K562 (cell line): ENCODE measurements at regions not wholly inside any gene's neighbourhood (a gene's known extent, or its start where the extent isn't known, plus 50 kb on each side); places are given as distances from the start of the nearest gene placed in this dataset.
"Not testable (repeated sequence)": the region's sequence is repeated elsewhere in the genome, so short reads cannot be mapped to it uniquely, and the experiment has no call there.

ENCODE experiments used
- ATAC-seq: fragments of 200-7000 bp; cut with Tn5 transposase; 3 replicates; pipeline ENCODE4 v1.9.1; 2020; ENCODE audit warnings: moderate library complexity
- BruUV-seq: library from RNA; stranded (reverse); fragments of 400-500 nt; replicated peaks from 2 replicates; lab custom pipeline; 2021; lab: Mats Ljungman, UMichigan
- CTCF ChIA-PET: fragments of 300-600 bp; formaldehyde crosslinking; extraction: SDS; loops from one replicate; lab custom pipeline; 2021; ENCODE audit warnings: low intra/inter-chr PET ratio; lab: Yijun Ruan, JAX
- POLR2A ChIA-PET: fragments of 300-600, 350-650 bp; sonication (Branson Sonifier 250); formaldehyde crosslinking; extraction: SDS; loops from one replicate; lab custom pipeline; 2021; ENCODE audit warnings: antibody characterized with exemption, inconsistent platforms; lab: Yijun Ruan, JAX
- DNase-seq, 4 experiments: peaks; one replicate each; pipeline versions ENCODE4 v3.0.0 to v3.0.0-alpha.2; 2011 to 2018; ENCODE audit warnings: low spot score in 3 of 4, mixed read lengths in 3 of 4; ENCODE audit errors: extremely low read depth in 1 of 4
- FAIRE-seq: peaks from 2 replicates; lab custom pipeline; 2011; peaks lifted over from hg19 to GRCh38; lab: Jason Lieb, UNC
- H2AFZ ChIP-seq: 2 replicates; pipeline ENCODE4 v1.6.0; 2011; ENCODE audit warnings: low read depth, low read length, control low read depth, inconsistent platforms
- H3K27ac ChIP-seq: fragments of 200-600 bp; 3 replicates; pipeline ENCODE4 v1.8.0; 2011; ENCODE audit warnings: low read depth, mild to moderate bottlenecking, control low read depth, inconsistent platforms, low read length, moderate library complexity, mixed read lengths; ENCODE audit errors: extremely low read depth
- H3K27me3 ChIP-seq, 2 experiments: fragments of 300-600 bp in 1 of 2; 2 replicates in 1 of 2; 3 replicates in 1 of 2; pipeline versions ENCODE4 v1.6.0 to v1.8.0; 2011; ENCODE audit warnings: inconsistent platforms in 2 of 2, low read length in 2 of 2, mild to moderate bottlenecking in 1 of 2, mixed read lengths in 1 of 2, moderate library complexity in 1 of 2; ENCODE audit not compliant: control insufficient read depth in 2 of 2, insufficient read depth in 2 of 2
- H3K36me3 ChIP-seq: fragments of 300-600 bp; 3 replicates; pipeline ENCODE4 v1.8.0; 2011; ENCODE audit warnings: mild to moderate bottlenecking, low read length, inconsistent platforms; ENCODE audit not compliant: control insufficient read depth, insufficient read depth
- H3K4me1 ChIP-seq, 2 experiments: fragments of 200-600 bp in 1 of 2; replicated peaks in 1 of 2; 2 replicates in 1 of 2; 3 replicates in 1 of 2; pipeline versions ENCODE4 v1.5.1 to v1.8.0; 2011; ENCODE audit warnings: inconsistent platforms in 2 of 2, low read length in 2 of 2, mild to moderate bottlenecking in 1 of 2, mixed read lengths in 1 of 2, moderate library complexity in 1 of 2; ENCODE audit not compliant: control insufficient read depth in 2 of 2, insufficient read depth in 2 of 2
- H3K4me2 ChIP-seq: 2 replicates; pipeline ENCODE4 v1.6.1; 2011; ENCODE audit warnings: low read length, control low read depth, inconsistent platforms, mixed read lengths; ENCODE audit not compliant: insufficient read depth
- H3K4me3 ChIP-seq: fragments of 200-600 bp; sonication (generic), shearing (Covaris generic); 2 replicates; pipeline ENCODE4 v1.5.1; 2016; ENCODE audit warnings: control low read depth, inconsistent platforms
- H3K79me2 ChIP-seq: fragments of 200-600 bp; 3 replicates; pipeline ENCODE4 v1.8.0; 2011; ENCODE audit warnings: low read length, inconsistent platforms; ENCODE audit not compliant: control insufficient read depth, insufficient read depth
- H3K9ac ChIP-seq, 2 experiments: 2 replicates each; pipeline versions ENCODE4 v1.6.0 to v1.6.1; 2011; ENCODE audit warnings: low read depth in 2 of 2, low read length in 2 of 2, control low read depth in 1 of 2, inconsistent platforms in 1 of 2, mild to moderate bottlenecking in 1 of 2, mixed read lengths in 1 of 2; ENCODE audit not compliant: insufficient read depth in 1 of 2
- H3K9me1 ChIP-seq: one replicate; pipeline ENCODE4 v1.6.0; 2011; ENCODE audit warnings: inconsistent platforms, mild to moderate bottlenecking, low read length, moderate library complexity; ENCODE audit not compliant: control insufficient read depth, insufficient read depth
- H3K9me3 ChIP-seq: replicated peaks from 2 replicates; pipeline ENCODE4 v1.5.1; 2011; ENCODE audit warnings: low read depth, low read length, inconsistent platforms; ENCODE audit not compliant: control insufficient read depth, insufficient read depth
- H4K20me1 ChIP-seq: replicated peaks from 2 replicates; pipeline ENCODE4 v1.6.1; 2011; ENCODE audit warnings: low read length, inconsistent platforms, mixed read lengths; ENCODE audit not compliant: control insufficient read depth, insufficient read depth
- WGBS: fragments of 100-300 bp; shearing (Covaris generic); methylation state at CpG from one replicate; pipeline ENCODE4 v1.1.6; 2016; ENCODE audit warnings: low coverage, mixed read lengths; ENCODE audit not compliant: insufficient coverage; ENCODE audit errors: missing lambda C conversion rate; 5-methylcytosine and 5-hydroxymethylcytosine counted together
- in situ Hi-C: fragments of 300-500 bp; cut with MboI; formaldehyde crosslinking; loops from 4 replicates; pipeline ENCODE4 v1.15.0; 2018; ENCODE audit warnings: inconsistent platforms, mixed read lengths
- intact Hi-C: fragments of 100-400 bp; cut with micrococcal nuclease; formaldehyde crosslinking; loops from 2 replicates; pipeline ENCODE4 v1.14.2; 2022

GRCh38 chr15:20101281-20101680 lies 440.3 kb downstream of the GOLGA6L6 start:
- H3K4me3 ChIP-seq, intact Hi-C loops, H3K9me1 ChIP-seq, DNase-seq, FAIRE-seq, BruUV-seq, ATAC-seq, H2AFZ ChIP-seq, H3K9ac ChIP-seq, H4K20me1 ChIP-seq, H3K4me2 ChIP-seq, H3K27ac ChIP-seq, H3K9me3 ChIP-seq, H3K4me1 ChIP-seq, H3K36me3 ChIP-seq, H3K79me2 ChIP-seq, POLR2A ChIA-PET, H3K27me3 ChIP-seq, in situ Hi-C loops, CTCF ChIA-PET: not testable (repeated sequence)
- WGBS = no CpG with 5 or more reads among the region's 3 CpGs

GRCh38 chr15:20100604-20101270 lies 440.9 kb downstream of the GOLGA6L6 start:
- H3K79me2 ChIP-seq, POLR2A ChIA-PET, CTCF ChIA-PET, H3K36me3 ChIP-seq, H3K9me3 ChIP-seq, H3K27me3 ChIP-seq, H3K9me1 ChIP-seq, ATAC-seq, in situ Hi-C loops, H3K4me1 ChIP-seq, H3K27ac ChIP-seq, DNase-seq, intact Hi-C loops, H3K4me2 ChIP-seq, H2AFZ ChIP-seq, H4K20me1 ChIP-seq, FAIRE-seq, H3K4me3 ChIP-seq, BruUV-seq, H3K9ac ChIP-seq: not testable (repeated sequence)
- no CpG with 5 or more reads among the region's 8 CpGs for WGBS

GRCh38 chr15:20095699-20096303 lies 445.8 kb downstream of the GOLGA6L6 start:
- POLR2A ChIA-PET, DNase-seq, CTCF ChIA-PET, H3K9ac ChIP-seq, intact Hi-C loops, H3K36me3 ChIP-seq, BruUV-seq, H3K9me1 ChIP-seq, FAIRE-seq, H3K27ac ChIP-seq, H3K4me2 ChIP-seq, H3K4me3 ChIP-seq, H3K9me3 ChIP-seq, H2AFZ ChIP-seq, H4K20me1 ChIP-seq, H3K79me2 ChIP-seq, H3K27me3 ChIP-seq, in situ Hi-C loops, H3K4me1 ChIP-seq: not testable (repeated sequence)
- 0% methylated on average over 2 of the region's 6 CpGs for WGBS
- ATAC-seq = peak; percentile 81

GRCh38 chr15:20089541-20089940 lies 452.1 kb downstream of the GOLGA6L6 start:
- DNase-seq, H3K27me3 ChIP-seq, in situ Hi-C loops, H3K4me1 ChIP-seq, CTCF ChIA-PET, ATAC-seq, H4K20me1 ChIP-seq, H3K27ac ChIP-seq, POLR2A ChIA-PET, H3K79me2 ChIP-seq, H3K4me3 ChIP-seq, FAIRE-seq, H3K9me3 ChIP-seq, H2AFZ ChIP-seq, BruUV-seq, H3K9ac ChIP-seq, intact Hi-C loops, H3K36me3 ChIP-seq, H3K4me2 ChIP-seq, H3K9me1 ChIP-seq: not testable (repeated sequence)
- WGBS = 0% methylated on average over 2 of the region's 4 CpGs
